ENCODE measurements at regions not wholly inside any gene's neighbourhood (a gene's known extent, or its start where the extent isn't known, plus 50 kb on each side); places are given as distances from the start of the nearest gene placed in this dataset.

- no peak for DNase-seq
Measured at GRCh38 chr20:4095639-4096038, 53.0 kb upstream of the SMOX start.

GRCh38 chr20:4091490-4092479 is 56.8 kb upstream of the SMOX start:
- DNase-seq = peak; percentile 67

GRCh38 chr20:4090756-4091489 is 57.7 kb upstream of the SMOX start:
- DNase-seq = no peak

DNA sequence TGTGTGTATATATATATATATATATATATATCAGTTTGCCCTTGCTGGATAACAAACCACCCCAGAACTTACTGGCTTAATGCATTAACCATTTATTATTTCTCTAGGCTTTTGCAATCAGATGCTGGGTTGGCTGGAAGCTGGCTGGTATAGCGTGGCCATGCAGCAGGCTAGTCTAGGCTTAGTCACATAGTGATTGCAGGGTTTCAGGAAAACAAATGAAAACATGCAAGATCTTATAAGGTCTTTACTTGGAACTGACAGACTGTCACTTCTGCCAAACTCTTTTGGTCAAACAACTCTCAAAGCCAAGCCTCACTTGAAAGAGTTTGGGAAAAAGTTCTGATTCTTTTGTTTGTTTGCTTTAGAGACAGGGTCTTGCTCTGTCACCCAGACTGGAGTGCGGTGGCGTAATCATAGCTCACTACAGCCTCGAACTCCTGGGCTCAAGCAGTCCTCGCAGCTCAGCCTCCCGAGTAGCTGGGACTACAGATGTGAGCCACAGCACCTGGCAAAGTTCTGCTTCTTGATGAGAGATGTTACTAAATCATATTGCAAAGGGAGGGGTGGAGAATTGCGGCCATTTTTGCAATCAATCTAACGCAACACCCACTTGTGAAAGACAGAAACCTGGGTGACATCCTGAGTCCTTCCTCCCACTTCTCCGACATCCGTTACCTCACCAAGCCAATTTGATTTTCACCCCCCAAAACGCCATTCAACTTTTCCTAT is 58.7 kb upstream of the SMOX start:
- DNase-seq = no peak

- no peak for DNase-seq
Measured at GRCh38 chr20:4088766-4089165, 59.9 kb upstream of the SMOX start.

DNA sequence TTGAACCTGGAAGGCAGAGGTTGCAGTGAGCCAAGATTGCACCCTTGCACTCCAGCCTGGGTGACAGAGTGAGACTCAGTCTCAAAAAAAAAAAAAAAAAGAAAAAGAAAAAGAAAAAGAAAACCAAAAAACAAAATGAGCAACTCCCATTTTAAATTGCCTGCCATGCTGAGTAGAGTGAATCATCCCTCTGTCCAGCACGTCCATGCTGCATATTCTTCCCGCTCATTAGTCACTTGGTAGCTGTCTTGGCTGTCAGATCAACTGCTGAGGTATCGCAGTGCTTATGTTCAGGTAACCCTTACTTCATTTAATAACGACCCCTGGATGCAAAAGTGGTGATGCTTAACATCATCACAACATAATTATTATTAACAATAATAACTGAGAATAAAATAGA is 60.7 kb upstream of the SMOX start:
- DNase-seq = no peak

- DNase-seq = no peak
Measured at GRCh38 chr20:4086771-4087687, 61.6 kb upstream of the SMOX start.

- no peak for DNase-seq
Measured at GRCh38 chr20:4084721-4085120, 63.9 kb upstream of the SMOX start.

DNA sequence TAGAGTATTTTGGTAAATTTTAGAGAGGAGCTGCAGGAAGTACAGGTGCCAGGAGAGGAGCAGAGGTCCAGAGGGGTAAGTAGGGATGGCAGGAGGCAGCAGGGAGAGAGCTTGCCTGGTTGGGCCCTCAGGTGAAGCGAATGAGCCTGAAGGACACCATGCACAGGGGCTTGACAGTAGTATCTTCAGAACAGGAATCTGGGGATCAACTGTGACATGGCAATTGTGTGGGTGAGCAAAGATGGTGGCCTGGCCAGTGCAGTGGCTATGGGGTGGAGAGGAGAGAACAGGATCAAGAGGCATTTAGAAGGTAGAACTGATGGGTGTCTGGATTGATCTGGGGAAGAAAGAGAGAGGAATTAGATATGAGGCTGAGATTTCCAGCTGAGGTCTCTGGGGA is 64.5 kb upstream of the SMOX start:
- no peak for DNase-seq

GRCh38 chr20:4083098-4083865 is 65.3 kb upstream of the SMOX start:
- DNase-seq = no peak

GRCh38 chr20:4082406-4083097 is 66.1 kb upstream of the SMOX start:
- peak; percentile 59 for DNase-seq

DNA sequence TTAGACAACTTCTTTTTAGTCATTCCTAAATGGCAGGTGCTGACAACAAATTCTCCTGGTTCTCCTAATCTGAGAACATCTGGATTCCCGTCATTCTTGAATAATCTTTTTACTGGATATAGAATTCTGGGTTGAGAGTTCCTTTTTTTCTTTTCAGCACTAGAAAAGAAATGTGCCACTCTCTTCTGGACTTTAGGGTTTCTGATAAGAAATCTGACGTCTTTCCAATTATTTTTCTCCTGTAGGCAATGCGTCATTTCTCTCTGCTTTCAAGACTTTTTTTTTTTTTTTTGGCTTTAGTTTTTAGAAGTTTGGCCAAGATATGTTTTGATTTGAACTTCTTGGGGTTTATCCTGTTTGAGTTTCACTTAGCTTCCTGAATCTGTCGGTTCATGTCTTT is 66.1 kb upstream of the RNF24 start:
- no peak for DNase-seq

DNA sequence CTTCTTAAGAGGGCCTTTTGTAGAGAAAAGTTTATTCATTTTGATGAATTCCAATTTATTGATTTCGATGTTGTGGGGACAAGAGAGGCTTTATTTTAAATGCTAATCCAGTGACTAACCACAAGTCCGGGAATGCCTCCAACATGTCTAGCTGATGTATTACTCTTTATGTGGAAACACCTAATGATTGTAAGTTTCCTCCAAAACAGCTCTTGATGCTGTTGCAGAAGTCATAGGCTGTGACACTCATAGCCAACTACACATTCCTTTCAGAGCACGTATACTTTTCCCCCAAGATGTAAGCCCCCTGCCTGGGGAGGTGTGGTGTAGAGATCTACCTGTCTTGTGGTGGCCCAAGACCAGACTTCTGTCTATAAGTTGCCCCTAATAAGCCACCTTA is 61.3 kb upstream of the RNF24 start:
- no peak for DNase-seq

DNA sequence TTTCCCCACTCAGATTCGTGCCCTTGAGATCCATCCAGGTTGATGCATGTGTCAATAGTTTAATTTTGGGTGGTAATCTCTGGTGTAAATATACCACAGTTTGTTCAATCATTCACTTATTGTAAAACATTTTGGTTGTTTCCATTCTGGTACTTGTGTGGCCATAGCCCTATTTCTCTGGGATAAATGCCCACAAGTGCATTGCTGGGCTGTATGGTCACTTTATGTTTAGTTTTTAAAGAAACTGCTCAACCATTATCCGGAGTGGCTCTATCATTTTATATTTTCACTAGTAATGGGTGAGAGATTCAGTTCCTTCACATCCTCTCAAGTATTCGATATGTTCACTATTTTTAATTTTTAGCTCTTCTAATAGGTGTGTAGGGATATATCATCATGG is 60.7 kb upstream of the RNF24 start:
- no peak for DNase-seq

- DNase-seq = no peak
Measured at GRCh38 chr20:4074877-4075455, 59.6 kb upstream of the RNF24 start.

DNA sequence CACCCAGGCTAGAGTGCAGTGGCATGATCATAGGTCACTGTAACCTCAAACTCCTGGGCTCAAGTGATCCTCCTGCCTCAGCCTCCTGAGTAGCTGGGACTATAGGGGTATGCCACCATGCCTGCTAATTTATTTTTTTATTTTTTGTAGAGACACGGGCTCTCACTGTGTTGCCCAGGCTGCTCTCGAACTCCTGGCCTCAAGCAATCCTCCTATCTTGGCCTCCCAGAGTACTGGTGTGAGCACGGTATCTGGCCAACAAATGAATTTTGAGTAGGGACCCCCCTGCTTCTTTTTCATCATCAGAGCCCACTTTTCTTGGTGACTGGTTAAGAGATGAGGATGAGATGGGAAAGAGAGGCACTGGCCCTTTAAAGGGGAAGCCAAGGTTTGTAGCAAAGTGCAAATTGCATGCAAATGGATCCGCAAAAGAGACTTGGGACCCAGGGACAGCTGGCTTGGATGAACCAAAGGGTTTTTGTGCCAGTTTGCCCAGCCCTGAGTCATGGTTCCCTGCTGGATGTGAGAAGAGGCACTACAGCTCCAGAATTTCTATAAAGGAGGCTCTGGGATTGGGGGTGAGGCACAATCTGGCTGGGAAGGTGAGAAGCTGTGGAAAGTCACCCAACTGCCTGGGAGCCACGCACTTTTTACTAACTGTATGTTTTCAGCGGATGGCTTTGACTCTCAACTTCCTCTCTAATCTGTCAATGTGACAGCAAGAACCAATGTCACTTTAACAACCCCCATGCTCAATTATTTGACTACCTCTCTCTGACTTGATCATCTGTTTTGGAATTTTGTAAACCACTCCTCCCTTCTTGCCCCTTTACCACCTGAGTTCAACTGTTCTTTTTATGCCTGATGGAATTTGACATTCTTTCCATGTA is 58.7 kb upstream of the RNF24 start:
- DNase-seq = no peak

DNA sequence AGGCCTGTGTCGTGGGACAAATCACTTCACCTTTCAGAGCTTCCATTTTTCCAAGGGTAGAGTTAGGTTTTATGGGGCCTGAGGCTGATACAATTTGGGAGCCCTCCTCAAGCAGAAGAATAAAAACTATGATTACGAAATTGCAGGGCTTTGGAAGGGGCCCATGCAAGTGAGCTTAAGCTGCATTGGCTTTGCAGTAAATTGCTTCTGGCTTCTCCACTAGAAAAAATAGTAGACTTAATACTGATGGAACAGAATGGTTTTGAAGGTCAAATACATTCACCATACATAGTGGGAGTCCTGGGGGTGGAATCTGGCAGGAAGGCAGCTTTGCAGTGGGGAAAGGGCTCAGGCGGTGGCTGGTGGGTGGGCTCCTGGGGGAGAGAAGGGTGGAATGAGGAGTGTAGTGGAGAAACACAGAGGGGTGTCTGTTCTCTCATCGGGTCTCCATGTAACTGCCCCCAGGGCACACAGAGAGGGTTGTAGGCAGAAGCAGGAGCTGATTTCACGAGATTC is 55.9 kb upstream of the RNF24 start:
- DNase-seq = no peak

GRCh38 chr20:4070323-4071177 is 55.2 kb upstream of the RNF24 start:
- DNase-seq = no peak
